H54 (cell line): ENCODE measurements at regions not wholly inside any gene's neighbourhood (a gene's known extent, or its start where the extent isn't known, plus 50 kb on each side); places are given as distances from the start of the nearest gene placed in this dataset.

Source experiments
- DNase-seq: peaks from one replicate; pipeline ENCODE4 v3.0.0; 2011; ENCODE audit warnings: low spot score, mixed read lengths; ENCODE audit not compliant: insufficient read length
- FAIRE-seq: peaks from 3 replicates; lab custom pipeline; 2011; peaks lifted over from hg19 to GRCh38; lab: Jason Lieb, UNC
- POLR2A ChIP-seq: IDR thresholded peaks from 2 replicates; pipeline ENCODE4 v1.6.1; 2011; ENCODE audit warnings: low read depth, mild to moderate bottlenecking, low read length

GRCh38 chr6:126786262-126786661 lies 332.2 kb upstream of the RSPO3 start:
- DNase-seq (no peak), FAIRE-seq (no peak)
- no peak for TF ChIP-seq POLR2A

GRCh38 chr6:126787635-126788034 lies 330.8 kb upstream of the RSPO3 start:
- FAIRE-seq (no peak), DNase-seq (no peak)
- TF ChIP-seq POLR2A: no peak

GRCh38 chr6:126788861-126789365 lies 329.6 kb upstream of the RSPO3 start:
- FAIRE-seq: no peak
- TF ChIP-seq POLR2A: no peak
- DNase-seq: no peak

GRCh38 chr6:126792340-126793085 lies 326.0 kb upstream of the RSPO3 start:
- no peak for TF ChIP-seq POLR2A
- FAIRE-seq (no peak), DNase-seq (no peak)

GRCh38 chr6:126795161-126795560 lies 323.3 kb upstream of the RSPO3 start:
- FAIRE-seq (no peak), DNase-seq (no peak)
- no peak for TF ChIP-seq POLR2A

- no peak for TF ChIP-seq POLR2A
- no peak for FAIRE-seq
- no peak for DNase-seq
Observed at GRCh38 chr6:126797981-126798380, 320.5 kb upstream of the RSPO3 start.

- TF ChIP-seq POLR2A: no peak
- no peak for FAIRE-seq
- DNase-seq: no peak
Observed at GRCh38 chr6:126803769-126804168, 314.7 kb upstream of the RSPO3 start.

- no peak for TF ChIP-seq POLR2A
- FAIRE-seq (no peak), DNase-seq (no peak)
Observed at GRCh38 chr6:126804332-126805064, 314.0 kb upstream of the RSPO3 start.

GRCh38 chr6:126805861-126806260 lies 312.6 kb upstream of the RSPO3 start:
- TF ChIP-seq POLR2A: no peak
- FAIRE-seq: no peak
- DNase-seq: no peak

- DNase-seq (no peak), FAIRE-seq (no peak)
- no peak for TF ChIP-seq POLR2A
Observed at GRCh38 chr6:126807876-126808275, 310.6 kb upstream of the RSPO3 start.

- DNase-seq: no peak
- TF ChIP-seq POLR2A: no peak
- FAIRE-seq: no peak
Observed at GRCh38 chr6:126811321-126811720, 307.1 kb upstream of the RSPO3 start.

- no peak for TF ChIP-seq POLR2A
- FAIRE-seq: no peak
- DNase-seq: no peak
Observed at GRCh38 chr6:126812010-126812409, 306.5 kb upstream of the RSPO3 start.

GRCh38 chr6:126812651-126813050 lies 305.8 kb upstream of the RSPO3 start:
- no peak for TF ChIP-seq POLR2A
- DNase-seq (no peak), FAIRE-seq (no peak)

GRCh38 chr6:126820634-126821033 lies 297.8 kb upstream of the RSPO3 start:
- TF ChIP-seq POLR2A: no peak
- FAIRE-seq (no peak), DNase-seq (no peak)
